H7 (cell line): ENCODE measurements at regions not wholly inside any gene's neighbourhood (a gene's known extent, or its start where the extent isn't known, plus 50 kb on each side); places are given as distances from the start of the nearest gene placed in this dataset.
A peak's percentile ranks its signal among the peaks of the same experiment; 100 is the strongest.

Experiments
- DNase-seq: peaks from one replicate; pipeline ENCODE4 v3.0.0; 2012
- H3K27me3 ChIP-seq: 2 replicates; pipeline ENCODE4 v1.6.0; 2011; ENCODE audit warnings: mild to moderate bottlenecking, low read length; ENCODE audit not compliant: control insufficient read depth, insufficient read depth
- H3K36me3 ChIP-seq: replicated peaks from 2 replicates; pipeline ENCODE4 v1.5.1; 2011; ENCODE audit warnings: low read length; ENCODE audit not compliant: control insufficient read depth, insufficient read depth
- H3K4me3 ChIP-seq: 2 replicates; pipeline ENCODE4 v1.5.1; 2011; ENCODE audit warnings: low read depth, mild to moderate bottlenecking, control low read depth, low read length, moderate library complexity; ENCODE audit not compliant: insufficient read depth

DNA sequence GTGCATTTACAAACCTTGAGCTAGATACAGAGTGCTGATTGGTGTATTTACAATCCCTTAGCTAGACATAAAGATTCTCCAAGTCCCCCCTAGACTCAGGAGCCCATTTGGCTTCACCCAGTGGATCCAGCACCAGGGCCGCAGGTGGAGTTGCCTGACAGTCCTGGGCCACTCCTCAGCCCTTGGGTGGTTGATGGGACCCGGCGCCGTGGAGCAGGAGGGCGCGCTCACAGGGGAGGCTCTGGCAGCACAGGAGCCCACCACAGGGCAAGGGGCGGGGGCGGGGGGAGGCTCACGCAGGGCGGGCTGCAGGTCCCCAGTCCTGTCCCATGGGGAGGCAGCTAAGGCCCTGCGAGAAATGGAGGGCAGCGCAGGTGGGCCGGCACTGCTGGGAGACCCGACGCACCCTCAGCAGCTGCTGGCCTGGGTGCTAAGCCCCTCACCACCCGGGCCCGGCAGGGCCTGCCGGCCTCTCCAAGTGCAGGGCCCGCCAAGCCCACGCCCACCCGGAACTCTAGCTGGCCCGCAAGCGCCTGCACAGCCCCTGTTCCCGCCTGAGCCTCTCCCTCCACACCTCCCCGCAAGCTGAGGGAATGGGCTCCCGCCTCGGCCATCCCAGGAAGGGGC is 613.5 kb downstream of the TLE4 start:
- H3K27me3 ChIP-seq: no peaks in the 10 kb centered on the region
- H3K36me3 ChIP-seq: no peaks in the 10 kb centered on the region
- H3K4me3 ChIP-seq: no peak overlapping the region
- no peak for DNase-seq

DNA sequence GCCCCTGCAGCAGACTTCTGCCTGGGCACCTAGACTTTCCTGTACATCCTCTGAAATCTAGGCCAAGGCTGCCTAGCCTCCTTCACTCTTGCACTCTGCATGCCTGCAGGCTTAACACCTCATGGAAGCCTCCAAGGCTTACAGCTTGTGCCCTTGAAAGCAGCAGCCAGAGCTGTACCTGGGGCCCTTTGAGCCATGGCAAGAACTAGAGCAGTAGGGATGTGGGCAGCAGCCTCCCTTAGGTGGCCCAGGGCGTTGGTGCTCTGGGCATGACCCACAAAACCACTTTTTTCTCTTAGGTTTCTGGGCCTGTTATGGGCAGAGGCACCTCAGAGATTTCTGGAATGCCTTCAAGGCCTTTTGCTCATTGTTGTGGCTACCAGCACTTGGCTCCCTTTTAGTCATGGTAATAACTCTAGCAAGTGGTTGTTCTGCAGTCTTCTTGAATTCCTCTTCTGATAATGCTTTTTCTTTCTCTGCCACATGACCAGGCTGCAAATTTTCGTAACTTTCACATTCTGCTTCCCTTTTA is 606.2 kb downstream of the TLE4 start:
- H3K36me3 ChIP-seq: no peaks in the 10 kb centered on the region
- H3K27me3 ChIP-seq: no peaks in the 10 kb centered on the region
- no peak overlapping the region for H3K4me3 ChIP-seq
- DNase-seq: no peak

DNA sequence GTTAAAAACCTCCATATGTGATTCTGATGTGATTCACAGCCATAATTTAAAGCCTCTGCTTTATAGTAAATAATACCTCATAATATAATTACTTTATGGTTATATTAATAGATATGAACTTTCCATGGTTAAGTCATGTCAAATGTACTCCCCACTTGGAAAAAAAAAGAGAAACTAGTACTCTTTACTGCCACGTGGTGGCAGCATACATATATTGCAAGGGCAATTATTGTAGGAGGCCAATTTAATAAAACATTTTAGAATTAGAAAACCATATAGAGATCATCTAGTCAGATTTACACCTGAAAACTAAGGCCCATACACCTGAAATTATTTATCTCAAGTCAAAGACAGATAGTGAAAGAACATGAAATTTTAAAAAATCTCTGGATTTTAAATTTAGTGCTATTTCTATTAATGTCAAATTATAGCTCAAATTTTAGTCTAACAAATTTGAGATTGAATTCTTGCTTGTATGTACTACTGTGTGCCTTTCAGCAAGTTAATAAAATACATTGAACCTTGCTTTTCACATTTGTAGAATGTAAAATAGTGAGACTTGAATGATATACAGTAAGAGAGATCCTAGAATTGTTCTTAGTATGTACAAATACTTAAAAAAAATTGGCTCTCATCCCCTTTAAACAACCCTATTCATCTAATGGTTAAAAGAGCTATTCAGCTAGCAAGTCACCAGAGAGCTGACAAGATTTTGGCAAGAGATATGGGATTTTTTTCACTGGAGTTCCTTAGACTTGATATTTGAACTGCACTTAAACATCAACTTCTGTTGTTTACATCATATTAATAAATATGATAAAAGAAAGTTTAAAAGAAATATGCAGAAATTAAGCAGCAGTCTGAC is 603.8 kb downstream of the TLE4 start:
- DNase-seq: no peak
- Histone ChIP-seq H3K27me3 (no peaks in the 10 kb centered on the region), H3K36me3 (no peaks in the 10 kb centered on the region), H3K4me3 (no peak overlapping the region)

DNA sequence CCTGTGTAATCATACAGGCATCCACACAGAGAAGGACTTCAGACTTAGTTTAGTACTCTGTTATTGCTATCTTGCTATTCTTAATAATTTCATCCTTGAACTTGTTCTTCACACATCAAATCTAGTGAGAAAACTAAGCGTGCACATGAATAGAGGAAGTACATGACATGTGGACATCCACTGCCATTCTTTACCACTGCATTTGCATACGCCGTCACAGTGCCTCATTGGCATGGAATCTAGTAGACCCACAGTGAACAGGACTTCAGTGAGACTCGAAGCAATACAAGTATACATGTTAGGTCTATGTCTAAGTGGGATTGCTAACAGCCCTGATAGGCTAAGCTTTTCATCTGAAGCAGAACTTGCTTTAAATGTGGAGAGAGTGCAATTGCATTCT is 592.1 kb downstream of the TLE4 start:
- Histone ChIP-seq H3K27me3 (no peaks in the 10 kb centered on the region), H3K4me3 (no peak overlapping the region), H3K36me3 (no peaks in the 10 kb centered on the region)
- no peak for DNase-seq

DNA sequence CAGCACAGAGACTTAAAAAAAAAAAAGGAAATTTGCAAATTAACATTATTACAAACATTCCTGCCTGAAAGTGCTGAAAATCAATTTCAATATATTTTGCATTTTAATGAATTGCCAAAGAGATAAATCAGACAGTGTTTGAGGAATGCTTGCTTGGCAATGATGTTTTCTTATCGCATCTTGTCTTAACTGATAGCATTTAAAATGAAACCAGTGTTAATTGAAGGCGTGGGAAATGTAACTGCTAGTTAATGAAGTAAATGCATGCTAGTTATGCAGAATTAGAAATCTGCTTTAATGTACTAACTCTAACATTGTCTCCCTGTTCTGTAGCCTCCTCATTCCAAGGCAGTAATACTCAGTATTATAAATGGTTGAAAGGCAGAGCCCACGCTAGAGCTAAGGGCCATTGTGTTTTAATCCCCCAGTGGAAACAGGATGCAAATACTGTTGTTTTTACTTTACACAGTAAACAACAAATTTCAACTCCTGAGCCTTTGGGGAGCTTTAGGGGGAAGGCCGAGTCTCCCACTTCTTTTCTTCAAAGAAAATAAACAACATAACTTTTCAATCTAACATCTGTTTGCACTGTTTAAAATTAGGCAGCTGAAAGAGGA is 586.9 kb downstream of the TLE4 start:
- no peak for DNase-seq
- H3K4me3 ChIP-seq: no peak overlapping the region
- no peaks in the 10 kb centered on the region for H3K36me3 ChIP-seq
- no peaks in the 10 kb centered on the region for H3K27me3 ChIP-seq

DNA sequence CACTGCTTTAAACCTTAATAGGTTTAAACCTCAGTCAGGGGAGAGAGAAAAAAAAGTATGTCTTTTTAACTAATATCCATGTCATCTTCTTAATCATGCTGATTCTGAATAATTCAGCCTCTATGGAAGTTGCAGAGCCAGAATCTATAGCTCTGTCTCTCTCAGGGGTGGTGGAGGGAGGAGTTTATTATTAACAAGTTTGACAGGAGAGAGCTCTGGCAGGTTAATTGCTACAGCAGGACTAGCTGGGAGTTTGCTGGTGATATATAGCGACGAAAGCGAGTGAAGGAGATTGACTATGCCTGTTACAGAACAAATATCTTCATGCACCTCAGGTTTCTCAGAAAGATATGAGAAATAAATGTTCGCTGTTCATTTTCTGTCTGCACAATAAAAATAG is 586.4 kb downstream of the TLE4 start:
- Histone ChIP-seq H3K36me3 (no peaks in the 10 kb centered on the region), H3K4me3 (no peak overlapping the region), H3K27me3 (no peaks in the 10 kb centered on the region)
- no peak for DNase-seq

DNA sequence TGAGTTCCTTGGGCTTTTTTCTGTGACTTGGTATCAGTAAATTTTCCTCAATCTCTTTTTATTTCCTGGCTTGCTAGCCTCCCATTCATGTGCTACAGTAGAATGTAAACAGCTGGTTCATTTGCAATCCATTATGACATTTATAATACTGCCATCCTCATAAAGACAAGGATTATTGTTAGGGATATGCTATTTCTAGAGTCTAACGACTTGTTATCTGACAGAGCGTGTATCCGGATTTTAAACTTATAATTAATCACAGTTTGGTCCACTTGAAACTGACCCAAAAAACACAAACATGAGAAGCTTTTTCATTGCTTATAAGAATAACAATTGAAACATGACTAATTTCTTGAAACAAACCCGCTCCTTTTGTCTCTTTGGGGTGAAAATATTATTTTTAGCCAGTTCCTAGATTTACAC is 585.8 kb downstream of the TLE4 start:
- Histone ChIP-seq H3K4me3 (no peak overlapping the region), H3K36me3 (no peaks in the 10 kb centered on the region), H3K27me3 (no peaks in the 10 kb centered on the region)
- DNase-seq: no peak

DNA sequence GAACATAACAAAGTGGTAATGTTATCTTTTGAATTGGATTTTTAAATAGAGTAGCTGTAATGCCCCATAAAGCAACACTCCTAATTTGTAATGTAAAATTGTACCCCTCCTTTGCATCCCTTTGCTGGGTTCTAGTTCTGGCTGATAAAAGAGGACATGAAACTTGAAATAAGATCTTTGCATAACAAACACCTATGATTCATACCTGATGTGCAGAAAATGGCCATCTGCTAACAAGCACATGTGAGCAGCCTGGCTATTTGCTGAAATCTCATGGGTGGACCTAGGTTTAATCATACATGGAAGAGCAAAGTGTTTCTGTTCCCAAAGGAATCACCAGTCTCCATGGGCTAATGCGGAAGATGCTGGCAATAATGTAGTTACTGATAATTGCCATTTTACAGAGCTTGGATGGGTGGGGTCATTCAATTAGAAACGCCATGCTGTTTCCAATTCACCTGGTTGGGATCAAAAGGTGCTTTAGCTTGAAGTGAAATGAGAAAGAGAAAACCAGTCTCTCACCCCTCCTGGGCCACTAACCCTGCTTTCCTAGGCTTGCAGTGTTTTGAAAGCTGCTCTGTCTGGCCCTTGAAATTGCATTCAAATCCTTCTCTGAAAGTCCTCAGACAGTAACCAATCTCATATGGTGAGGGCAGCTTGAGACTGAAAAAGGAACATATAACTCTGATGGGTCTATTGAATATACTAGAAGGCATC is 585.1 kb downstream of the TLE4 start:
- Histone ChIP-seq H3K27me3 (no peaks in the 10 kb centered on the region), H3K36me3 (no peaks in the 10 kb centered on the region), H3K4me3 (no peak overlapping the region)
- no peak for DNase-seq

DNA sequence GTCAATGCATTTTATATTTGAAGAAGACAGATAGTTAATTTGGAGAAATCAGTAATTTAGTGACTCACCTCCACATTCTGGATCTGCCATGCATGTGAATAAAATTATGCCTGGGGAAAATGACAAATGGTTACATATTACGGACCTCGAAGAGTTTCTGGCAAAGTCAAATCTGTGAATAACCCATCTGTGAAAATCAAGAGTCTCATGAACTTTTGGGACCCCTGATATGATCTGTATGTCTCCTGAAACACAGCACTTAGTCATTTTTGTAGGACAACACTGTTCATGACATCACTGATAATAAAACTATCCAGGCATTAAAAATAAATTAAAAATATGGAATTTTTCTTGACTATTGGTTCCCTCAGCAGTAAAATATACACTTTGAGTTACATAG is 584.5 kb downstream of the TLE4 start:
- Histone ChIP-seq H3K4me3 (no peak overlapping the region), H3K27me3 (no peaks in the 10 kb centered on the region), H3K36me3 (no peaks in the 10 kb centered on the region)
- no peak for DNase-seq

DNA sequence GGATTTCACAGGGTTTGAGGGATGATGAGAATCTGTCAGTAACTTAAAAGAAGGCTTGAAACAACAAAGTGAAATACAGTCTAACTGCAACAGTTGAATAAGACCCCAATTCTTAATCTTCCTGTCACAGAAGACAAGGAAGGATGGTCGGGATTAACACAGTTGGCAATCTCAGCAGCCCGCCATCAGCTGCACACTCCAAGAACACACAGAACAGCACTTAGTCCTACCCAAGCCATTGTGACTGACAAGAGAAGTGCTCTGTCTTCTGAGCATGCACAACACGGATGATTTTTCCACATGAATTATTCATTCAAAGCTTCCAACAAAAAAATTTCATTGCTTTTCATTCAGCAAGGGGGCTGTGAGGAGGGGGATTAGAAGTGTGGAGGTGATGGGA is 576.1 kb downstream of the TLE4 start:
- H3K36me3 ChIP-seq: no peaks in the 10 kb centered on the region
- DNase-seq: no peak
- H3K27me3 ChIP-seq: no peaks in the 10 kb centered on the region
- no peak overlapping the region for H3K4me3 ChIP-seq

DNA sequence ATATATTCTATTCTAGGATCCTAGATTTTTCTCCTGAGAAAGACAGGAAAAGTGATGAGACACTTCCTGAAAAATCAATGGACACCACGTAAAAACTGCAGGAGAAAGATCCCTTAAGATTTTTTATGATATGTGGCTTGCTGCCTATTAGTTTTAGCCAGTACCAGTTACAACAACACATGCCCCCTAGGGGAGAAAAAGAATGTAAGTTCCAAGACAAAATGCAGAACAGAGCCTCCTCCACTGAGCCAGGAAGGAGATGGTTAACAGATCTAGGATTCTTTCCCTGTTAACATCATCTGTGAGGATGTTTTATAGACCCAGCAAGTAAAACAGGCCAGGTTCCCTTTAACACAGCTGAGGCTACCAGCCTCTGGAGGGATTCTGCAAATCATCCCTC is 574.7 kb downstream of the TLE4 start:
- H3K4me3 ChIP-seq: no peak overlapping the region
- no peaks in the 10 kb centered on the region for H3K27me3 ChIP-seq
- peak; percentile 5 for DNase-seq
- no peaks in the 10 kb centered on the region for H3K36me3 ChIP-seq

DNA sequence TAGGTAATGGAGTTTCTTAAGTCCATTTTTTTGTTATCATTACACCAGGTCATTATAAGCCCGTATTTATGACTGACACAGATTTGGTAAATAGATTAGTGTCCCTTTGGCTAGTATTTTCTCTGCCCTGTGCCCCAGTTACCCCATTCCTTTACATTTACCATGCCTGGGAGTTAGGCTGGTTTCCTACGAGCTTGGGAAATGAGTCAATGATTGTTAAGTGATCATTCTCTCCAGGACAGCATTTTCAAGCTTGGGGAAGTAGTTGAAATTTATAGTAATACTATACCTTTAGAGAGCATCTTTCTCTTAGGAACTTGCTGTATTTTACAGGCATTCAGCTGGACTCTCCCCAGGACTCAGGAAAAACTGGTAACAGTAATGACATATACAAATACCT is 573.1 kb downstream of the TLE4 start:
- no peak overlapping the region for H3K4me3 ChIP-seq
- H3K36me3 ChIP-seq: no peaks in the 10 kb centered on the region
- DNase-seq: no peak
- H3K27me3 ChIP-seq: no peaks in the 10 kb centered on the region

DNA sequence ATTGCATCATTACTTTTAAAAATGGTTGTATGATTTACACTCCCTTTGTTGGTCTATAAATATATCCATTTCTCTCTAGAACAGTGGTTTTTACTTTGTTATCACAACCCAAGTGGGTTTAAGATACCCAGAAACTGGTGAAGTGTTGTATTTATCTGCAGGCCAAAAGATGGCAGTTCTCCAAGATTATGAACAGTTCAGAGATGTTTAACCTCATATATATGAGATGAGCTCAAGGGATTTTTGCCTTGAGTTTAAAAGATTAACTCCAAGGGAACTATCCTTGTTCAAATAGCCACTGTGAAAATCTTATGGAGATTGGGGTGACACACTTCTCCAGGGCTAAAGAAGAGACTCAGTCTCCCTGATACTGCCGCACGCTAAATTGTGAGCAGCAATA is 572.6 kb downstream of the TLE4 start:
- no peaks in the 10 kb centered on the region for H3K27me3 ChIP-seq
- H3K36me3 ChIP-seq: no peaks in the 10 kb centered on the region
- no peak for DNase-seq
- H3K4me3 ChIP-seq: no peak overlapping the region

DNA sequence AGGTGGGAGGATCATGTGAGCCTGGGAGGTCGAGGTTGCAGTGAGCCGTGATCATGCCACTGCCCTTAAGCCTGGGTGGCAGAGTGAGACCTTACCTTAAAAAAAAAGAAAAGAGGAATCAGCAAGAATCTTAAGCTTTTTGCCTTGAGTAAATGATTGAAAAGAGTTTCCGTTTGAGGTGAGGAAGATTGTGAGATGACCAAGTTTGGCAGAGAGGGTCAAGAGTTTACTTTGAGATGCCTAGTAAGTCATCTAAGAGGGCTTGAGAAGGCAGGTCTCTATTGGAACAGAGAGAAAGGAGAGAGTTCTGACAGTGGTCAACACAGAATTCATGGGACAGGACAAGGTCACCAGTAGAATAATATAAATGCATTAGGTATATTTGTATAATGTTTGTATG is 572.1 kb downstream of the TLE4 start:
- DNase-seq: no peak
- H3K27me3 ChIP-seq: no peaks in the 10 kb centered on the region
- H3K4me3 ChIP-seq: no peak overlapping the region
- H3K36me3 ChIP-seq: no peaks in the 10 kb centered on the region
